ENCODE measurements at regions not wholly inside any gene's neighbourhood (a gene's known extent, or its start where the extent isn't known, plus 50 kb on each side); places are given as distances from the start of the nearest gene placed in this dataset.

GRCh38 chr1:244151537-244151936, 100.5 kb downstream of the ZBTB18 start:
- TF ChIP-seq POLR2A (IDR thresholded peaks at IDR 0.05) (no peak), CTCF (IDR thresholded peaks at IDR 0.05) (no peak)

Measured in ovary (tissue), 3 donors.